PC-9 (cell line): ENCODE measurements at regions not wholly inside any gene's neighbourhood (a gene's known extent, or its start where the extent isn't known, plus 50 kb on each side); places are given as distances from the start of the nearest gene placed in this dataset.
"Not testable (repeated sequence)": the region's sequence is repeated elsewhere in the genome, so short reads cannot be mapped to it uniquely, and the experiment has no call there.

ENCODE experiments used
- BruUV-seq: library from RNA; stranded (reverse); fragments of 400-500 nt; replicated peaks from 2 replicates; lab custom pipeline; 2021; lab: Mats Ljungman, UMichigan
- CTCF ChIA-PET: fragments of 300-600 bp; sonication (Branson Sonifier 250); formaldehyde crosslinking; loops from one replicate; lab custom pipeline; 2022; ENCODE audit warnings: antibody characterized with exemption; lab: Charles Lee
- POLR2A ChIA-PET: fragments of 300-600 bp; sonication (Branson Sonifier 250); formaldehyde crosslinking; loops from one replicate; lab custom pipeline; 2022; ENCODE audit warnings: antibody characterized with exemption; ENCODE audit not compliant: unreplicated experiment; lab: Charles Lee
- DNase-seq, 2 experiments: peaks; one replicate each; pipeline versions ENCODE4 v3.0.0 to v3.0.0-alpha.2; 2015 to 2022; ENCODE audit warnings: mixed read lengths in 1 of 2
- H2AFZ ChIP-seq: fragments of 200-600 bp; sonication (generic); 2 replicates; pipeline ENCODE4 v1.8.1; 2017; ENCODE audit warnings: antibody characterized with exemption
- H3F3A ChIP-seq: fragments of 200-600 bp; sonication (generic); 2 replicates; pipeline ENCODE4 v1.8.1; 2017; ENCODE audit warnings: antibody characterized with exemption, mild to moderate bottlenecking, low read depth; ENCODE audit not compliant: insufficient read depth
- H3K27ac ChIP-seq: fragments of 200-600 bp; sonication (generic); 2 replicates; pipeline ENCODE4 v1.6.1; 2016; ENCODE audit warnings: mixed run types
- H3K27me3 ChIP-seq: fragments of 200-600 bp; sonication (generic); 2 replicates; pipeline ENCODE4 v1.6.1; 2016; ENCODE audit warnings: low read depth, mixed run types; ENCODE audit not compliant: insufficient read depth
- H3K36me3 ChIP-seq: fragments of 200-600 bp; sonication (generic); 2 replicates; pipeline ENCODE4 v1.6.1; 2016; ENCODE audit warnings: low read depth, mixed run types
- H3K4me1 ChIP-seq: fragments of 200-600 bp; sonication (generic); replicated peaks from 2 replicates; pipeline ENCODE4 v1.6.1; 2016; ENCODE audit warnings: mixed run types; ENCODE audit not compliant: insufficient read depth
- H3K4me2 ChIP-seq: fragments of 200-600 bp; sonication (generic); 2 replicates; pipeline ENCODE4 v1.6.1; 2017; ENCODE audit warnings: mixed run types
- H3K4me3 ChIP-seq: fragments of 200-600 bp; sonication (generic); 2 replicates; pipeline ENCODE4 v1.6.1; 2016; ENCODE audit warnings: mixed run types
- H3K79me2 ChIP-seq: fragments of 200-600 bp; sonication (generic); 2 replicates; pipeline ENCODE4 v1.6.1; 2017; ENCODE audit warnings: low read depth, mixed run types
- H3K9me2 ChIP-seq: fragments of 200-600 bp; sonication (generic); 2 replicates; pipeline ENCODE4 v1.8.1; 2017; ENCODE audit warnings: mild to moderate bottlenecking; ENCODE audit not compliant: insufficient read depth
- H3K9me3 ChIP-seq: fragments of 200-600 bp; sonication (generic); 2 replicates; pipeline ENCODE4 v1.8.1; 2016; ENCODE audit warnings: low read depth; ENCODE audit not compliant: insufficient read depth
- H4K20me1 ChIP-seq: fragments of 200-600 bp; sonication (generic); 2 replicates; pipeline ENCODE4 v1.8.1; 2017; ENCODE audit not compliant: insufficient read depth
- CTCF ChIP-seq: fragments of 200-600 bp; sonication (generic); conservative IDR thresholded peaks from 2 replicates; pipeline ENCODE4 v1.6.1; 2017; ENCODE audit warnings: mixed run types, antibody characterized with exemption, mild to moderate bottlenecking, moderate library complexity
- EZH2 ChIP-seq: fragments of 200-600 bp; sonication (generic); IDR thresholded peaks from 2 replicates; pipeline ENCODE4 v1.8.0; 2017; ENCODE audit warnings: antibody characterized with exemption, low read depth
- intact Hi-C: fragments of 100-400 bp; cut with micrococcal nuclease; formaldehyde crosslinking; loops from one replicate; pipeline ENCODE4 v1.10.0; 2022; ENCODE audit not compliant: unreplicated experiment

- Histone ChIP-seq H3K4me1 (no peaks in the 10 kb centered on the region), H4K20me1 (no peaks in the 10 kb centered on the region), H3K9me3 (no peaks in the 10 kb centered on the region), H3K4me3 (no peak overlapping the region), H3K4me2 (no peak overlapping the region), H3K79me2 (no peaks in the 10 kb centered on the region), H3K27me3 (no peaks in the 10 kb centered on the region), H3F3A (no peaks in the 10 kb centered on the region), H3K36me3 (no peaks in the 10 kb centered on the region), H3K9me2 (no peaks in the 10 kb centered on the region), H2AFZ (no peak overlapping the region), H3K27ac (no peak overlapping the region)
- intact Hi-C loops, result no loop called here
- no peak for TF ChIP-seq CTCF
- TF ChIP-seq EZH2, result no peak
- ChIA-PET POLR2A (no interaction called here), CTCF (no interaction called here)
- no peak for DNase-seq
- no TSS peak for BruUV-seq
Measured at GRCh38 chrX:85698921-85699320, 319.5 kb upstream of the POF1B start.

DNA sequence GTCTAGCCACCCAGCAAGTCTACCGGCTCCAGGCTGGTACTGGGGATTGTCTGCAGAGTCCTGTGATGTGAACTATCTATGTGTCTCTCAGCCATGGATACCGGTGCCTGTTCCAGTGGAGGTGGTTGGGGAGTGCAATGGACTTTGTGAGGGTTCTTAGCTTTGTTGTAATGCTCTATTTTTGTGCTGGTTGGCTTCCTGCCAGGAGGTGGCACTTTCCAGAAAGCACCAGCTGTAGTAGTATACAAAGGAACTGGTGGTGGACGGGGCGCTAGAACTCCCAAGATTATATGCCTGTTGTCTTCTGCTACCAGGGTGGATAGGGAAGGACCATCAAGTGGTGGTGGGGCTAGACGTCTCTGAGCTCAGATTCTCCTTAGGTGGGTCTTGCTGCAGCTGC lies 306.4 kb upstream of the POF1B start:
- H3K79me2 ChIP-seq, result no peaks in the 10 kb centered on the region
- no peaks in the 10 kb centered on the region for H3K27me3 ChIP-seq
- no peaks in the 10 kb centered on the region for H3K4me1 ChIP-seq
- POLR2A ChIA-PET, result no interaction called here
- no TSS peak for BruUV-seq
- H3K9me3 ChIP-seq, result no peaks in the 10 kb centered on the region
- intact Hi-C loops, result no loop called here
- no peak for TF ChIP-seq EZH2
- no peak for TF ChIP-seq CTCF
- no peak overlapping the region for H3K4me3 ChIP-seq
- H3K4me2 ChIP-seq, result no peak overlapping the region
- H3F3A ChIP-seq, result no peaks in the 10 kb centered on the region
- H2AFZ ChIP-seq, result no peak overlapping the region
- H4K20me1 ChIP-seq, result no peaks in the 10 kb centered on the region
- DNase-seq, result no peak
- H3K27ac ChIP-seq, result no peak overlapping the region
- H3K36me3 ChIP-seq, result no peaks in the 10 kb centered on the region
- CTCF ChIA-PET, result no interaction called here
- H3K9me2 ChIP-seq, result no peaks in the 10 kb centered on the region

- ChIA-PET CTCF (no interaction called here), POLR2A (no interaction called here)
Measured at GRCh38 chrX:85666471-85666870, 287.0 kb upstream of the POF1B start.

GRCh38 chrX:85663970-85664369 lies 284.5 kb upstream of the POF1B start:
- H3K79me2 ChIP-seq, intact Hi-C loops, BruUV-seq, POLR2A ChIA-PET, DNase-seq, H3K4me1 ChIP-seq, H3K36me3 ChIP-seq, CTCF ChIA-PET, H3K27me3 ChIP-seq, H4K20me1 ChIP-seq, H3K9me3 ChIP-seq, H3K4me3 ChIP-seq, H2AFZ ChIP-seq, H3K9me2 ChIP-seq, H3K4me2 ChIP-seq, H3K27ac ChIP-seq, H3F3A ChIP-seq: not testable (repeated sequence)

More at GRCh38 chrX:85666471-85666870, 287.0 kb upstream of the POF1B start:
- no peaks in the 10 kb centered on the region for H3K27me3 ChIP-seq
- no peaks in the 10 kb centered on the region for H3K9me3 ChIP-seq
- no peaks in the 10 kb centered on the region for H4K20me1 ChIP-seq
- H2AFZ ChIP-seq, result no peak overlapping the region
- H3K79me2 ChIP-seq, result no peaks in the 10 kb centered on the region
- no peaks in the 10 kb centered on the region for H3K9me2 ChIP-seq
- H3K4me1 ChIP-seq, result no peaks in the 10 kb centered on the region
- no peak for TF ChIP-seq CTCF
- TF ChIP-seq EZH2, result no peak
- DNase-seq, result no peak
- H3K4me3 ChIP-seq, result no peak overlapping the region
- no TSS peak for BruUV-seq
- H3F3A ChIP-seq, result no peaks in the 10 kb centered on the region
- no peaks in the 10 kb centered on the region for H3K36me3 ChIP-seq
- intact Hi-C loops, result no loop called here
- H3K27ac ChIP-seq, result no peak overlapping the region
- H3K4me2 ChIP-seq, result no peak overlapping the region
